ENCODE measurements at regions not wholly inside any gene's neighbourhood (a gene's known extent, or its start where the extent isn't known, plus 50 kb on each side); places are given as distances from the start of the nearest gene placed in this dataset.

- ChIA-PET POLR2A (no interaction called here), CTCF (ENCODE audit: low intra/inter-chr PET ratio, low total read pairs) (no interaction called here)
- in situ Hi-C loops (cut with HindIII; ENCODE audit: extremely low pct_ligation_motif_present, low pct_unique_long_range_greater_than_20kb) (no loop called here), intact Hi-C loops (cut with micrococcal nuclease; ENCODE audit: unreplicated experiment) (no loop called here)
- H3K27ac ChIP-seq (ENCODE audit: extremely low read length, insufficient read depth, low read length) = no peak overlapping the region
- no peaks in the 10 kb centered on the region for H4K20me1 ChIP-seq (ENCODE audit: insufficient read depth, low read length)
- H3K4me2 ChIP-seq (ENCODE audit: low read depth, low read length) = no peak overlapping the region
- H3K79me2 ChIP-seq (ENCODE audit: insufficient read depth, low read length) = no peaks in the 10 kb centered on the region
- FAIRE-seq (no peak), ATAC-seq (peak; percentile 60), DNase-seq (ENCODE audit: low spot score) (no peak)
- BruUV-seq (replicated peaks) = no TSS peak
- H3K4me1 ChIP-seq (ENCODE audit: insufficient read depth, low read length) = no peaks in the 10 kb centered on the region
- no peak for TF ChIP-seq ZNF343 (CRISPR knock-in tag; IDR thresholded peaks at IDR 0.05)
- TF ChIP-seq ZNF354B (CRISPR knock-in tag; IDR thresholded peaks at IDR 0.05) = no peak
- no peak for TF ChIP-seq ZNF124 (CRISPR knock-in tag; IDR thresholded peaks at IDR 0.05)
- no peak for TF ChIP-seq ZNF225 (CRISPR knock-in tag; IDR thresholded peaks at IDR 0.05)
- TF ChIP-seq ZMAT5 (CRISPR knock-in tag; IDR thresholded peaks at IDR 0.05; ENCODE audit: borderline replicate concordance, low read depth) = no peak
- TF ChIP-seq GFI1 (CRISPR knock-in tag; IDR thresholded peaks at IDR 0.05; ENCODE audit: borderline replicate concordance) = no peak
- H3K9me3 ChIP-seq (ENCODE audit: low read length) = no peaks in the 10 kb centered on the region
- H2AFZ ChIP-seq (ENCODE audit: low read length) = no peak overlapping the region
- no peaks in the 10 kb centered on the region for H3K27me3 ChIP-seq (ENCODE audit: control insufficient read depth in 1 of 2, insufficient read depth in 2 of 2, low read length in 2 of 2)
- no peak overlapping the region for H3K9ac ChIP-seq (ENCODE audit: insufficient read depth, low read depth, low read length)
- H3K36me3 ChIP-seq (replicated peaks in 1 of 2; ENCODE audit: control insufficient read depth in 1 of 2, insufficient read depth in 2 of 2, low read length in 2 of 2) = no peaks in the 10 kb centered on the region
- H3K4me3 ChIP-seq (replicated peaks in 1 of 3; ENCODE audit: insufficient read depth in 1 of 3, low read depth in 2 of 3, low read length in 3 of 3) = no peak overlapping the region
Measured at GRCh38 chr4:66186095-66186494, 515.8 kb upstream of the EPHA5 start.

GRCh38 chr4:66182636-66183035 is 512.3 kb upstream of the EPHA5 start:
- 64% methylated on average over 1 of the region's 1 CpG for WGBS (ENCODE audit: low lambda C conversion rate)
- DNase-seq (ENCODE audit: low spot score) (no peak), ATAC-seq (no peak), FAIRE-seq (no peak)
- H3K4me1 ChIP-seq (ENCODE audit: insufficient read depth, low read length) = no peaks in the 10 kb centered on the region
- H3K4me3 ChIP-seq (replicated peaks in 1 of 3; ENCODE audit: insufficient read depth in 1 of 3, low read depth in 2 of 3, low read length in 3 of 3) = no peak overlapping the region
- no peak overlapping the region for H3K4me2 ChIP-seq (ENCODE audit: low read depth, low read length)
- intact Hi-C loops (cut with micrococcal nuclease; ENCODE audit: unreplicated experiment) = no loop called here
- H3K79me2 ChIP-seq (ENCODE audit: insufficient read depth, low read length) = no peaks in the 10 kb centered on the region
- H3K9me3 ChIP-seq (ENCODE audit: low read length) = no peaks in the 10 kb centered on the region
- H2AFZ ChIP-seq (ENCODE audit: low read length) = no peak overlapping the region
- H3K9ac ChIP-seq (ENCODE audit: insufficient read depth, low read depth, low read length) = no peak overlapping the region
- no peak for TF ChIP-seq RBM22 (optimal IDR thresholded peaks at IDR 0.05; ENCODE audit: low read length)
- no peak for TF ChIP-seq ELF3 (CRISPR knock-in tag; IDR thresholded peaks at IDR 0.05)
- no peak overlapping the region for H3K27ac ChIP-seq (ENCODE audit: extremely low read length, insufficient read depth, low read length)
- no TSS peak for BruUV-seq (replicated peaks)
- no peaks in the 10 kb centered on the region for H4K20me1 ChIP-seq (ENCODE audit: insufficient read depth, low read length)
- in situ Hi-C loops (cut with HindIII; ENCODE audit: extremely low pct_ligation_motif_present, low pct_unique_long_range_greater_than_20kb) = no loop called here
- CTCF ChIA-PET (ENCODE audit: low intra/inter-chr PET ratio, low total read pairs) = no interaction called here
- POLR2A ChIA-PET = no interaction called here
- no peaks in the 10 kb centered on the region for H3K27me3 ChIP-seq (ENCODE audit: control insufficient read depth in 1 of 2, insufficient read depth in 2 of 2, low read length in 2 of 2)
- H3K36me3 ChIP-seq (replicated peaks in 1 of 2; ENCODE audit: control insufficient read depth in 1 of 2, insufficient read depth in 2 of 2, low read length in 2 of 2) = no peaks in the 10 kb centered on the region

All from HepG2 (cell line).